Epithelial cell of esophagus (primary cell): ENCODE measurements at regions not wholly inside any gene's neighbourhood (a gene's known extent, or its start where the extent isn't known, plus 50 kb on each side); places are given as distances from the start of the nearest gene placed in this dataset.

Experiments
- DNase-seq: peaks from one replicate; pipeline ENCODE4 v3.0.0; 2010; ENCODE audit warnings: low read depth
- H3K4me3 ChIP-seq: 2 replicates; pipeline ENCODE4 v1.5.1; 2011; ENCODE audit warnings: mild to moderate bottlenecking, low read length, control low read depth
- CTCF ChIP-seq: IDR thresholded peaks from 2 replicates; pipeline ENCODE4 v1.5.1; 2011; ENCODE audit warnings: low read depth, mild to moderate bottlenecking, low read length, control low read depth, inconsistent platforms; ENCODE audit not compliant: insufficient read depth; ENCODE audit errors: missing control alignments

DNA sequence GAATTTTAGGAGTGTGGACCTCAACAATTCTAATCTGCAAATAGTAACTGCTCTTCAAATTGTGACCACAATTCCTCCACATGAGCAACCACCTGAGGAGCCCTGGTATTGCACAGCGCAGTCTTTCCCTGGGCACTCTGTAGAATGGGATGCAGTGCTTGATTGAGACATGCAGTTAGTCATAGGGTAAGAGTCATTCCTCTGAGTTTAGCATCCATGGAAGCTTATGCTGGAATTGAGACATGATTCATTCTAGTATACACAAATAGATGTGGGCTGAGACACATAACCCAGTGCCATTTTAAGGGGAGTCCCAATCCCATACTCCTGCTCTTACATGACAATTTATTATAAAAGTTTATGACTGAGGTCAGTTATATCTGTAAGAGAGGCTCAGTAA lies 582.3 kb upstream of the CNTNAP2 start:
- DNase-seq, result peak; percentile 19
- H3K4me3 ChIP-seq, result no peak overlapping the region
- TF ChIP-seq CTCF, result no peak

DNA sequence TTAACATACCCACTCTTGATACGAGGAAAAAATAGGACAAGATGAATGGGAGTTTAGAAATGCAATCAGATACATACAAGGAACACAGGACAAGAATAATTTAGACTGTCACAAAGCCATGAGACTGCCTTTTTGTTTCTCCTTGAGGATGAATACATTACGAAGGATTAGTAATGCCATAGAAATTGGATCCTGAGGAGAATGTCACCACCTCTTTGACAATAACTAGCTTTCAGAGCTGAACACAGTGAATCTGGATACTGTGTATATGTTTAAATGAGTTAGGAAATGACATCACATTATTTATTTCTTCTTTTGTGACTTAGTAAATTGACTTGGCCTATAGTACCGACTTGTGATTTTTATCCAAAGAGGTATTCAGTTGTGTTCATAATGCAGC lies 596.3 kb upstream of the CNTNAP2 start:
- H3K4me3 ChIP-seq, result no peak overlapping the region
- DNase-seq, result no peak
- TF ChIP-seq CTCF, result no peak

DNA sequence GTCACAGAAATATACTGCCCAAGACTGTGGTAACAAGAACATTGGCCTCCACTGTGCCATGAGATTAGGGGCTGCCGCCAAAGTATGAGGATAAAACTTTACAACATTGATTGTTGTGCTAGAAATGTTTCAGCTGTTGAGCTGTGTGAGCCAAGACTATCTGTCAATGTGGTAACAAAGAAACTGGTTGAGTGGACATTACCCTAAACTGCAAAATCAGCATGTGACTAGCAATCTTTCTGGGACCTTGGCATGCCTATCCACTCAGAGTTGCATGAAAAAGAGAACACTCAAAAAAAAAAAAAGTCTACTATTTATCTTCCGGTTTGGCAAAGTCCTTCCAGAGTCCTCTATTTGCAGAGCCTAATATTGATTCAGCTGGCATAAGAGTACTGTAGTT lies 605.6 kb upstream of the CNTNAP2 start:
- no peak for TF ChIP-seq CTCF
- no peak for DNase-seq

GRCh38 chr7:145497911-145498525 lies 618.6 kb upstream of the CNTNAP2 start:
- H3K4me3 ChIP-seq, result no peak overlapping the region
- no peak for DNase-seq
- TF ChIP-seq CTCF, result no peak

More for the DNA sequence above, 605.6 kb upstream of the CNTNAP2 start:
- no peak overlapping the region for H3K4me3 ChIP-seq

DNA sequence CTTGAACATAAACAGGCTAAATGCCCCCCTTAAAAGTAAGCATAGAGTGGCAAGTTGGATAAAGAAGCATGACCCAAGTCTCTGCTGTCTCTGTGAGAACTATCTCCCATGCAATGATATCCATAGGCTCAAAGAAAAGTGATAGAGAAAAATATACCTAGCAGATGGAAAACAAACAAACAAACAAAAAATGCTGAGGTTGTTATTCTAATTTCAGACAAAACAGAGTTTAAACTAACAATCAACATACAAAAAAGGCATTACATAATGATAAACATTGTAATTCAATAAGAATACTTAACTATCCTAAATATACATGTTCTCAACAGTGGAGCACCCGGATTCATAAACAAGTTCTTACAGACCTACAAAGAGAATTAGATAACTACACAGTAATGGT lies 626.2 kb upstream of the CNTNAP2 start:
- no peak for TF ChIP-seq CTCF
- DNase-seq, result no peak
- no peak overlapping the region for H3K4me3 ChIP-seq

- TF ChIP-seq CTCF, result no peak
- H3K4me3 ChIP-seq, result no peak overlapping the region
- DNase-seq, result no peak
Measured at GRCh38 chr7:145489609-145490008, 627.0 kb upstream of the CNTNAP2 start.

DNA sequence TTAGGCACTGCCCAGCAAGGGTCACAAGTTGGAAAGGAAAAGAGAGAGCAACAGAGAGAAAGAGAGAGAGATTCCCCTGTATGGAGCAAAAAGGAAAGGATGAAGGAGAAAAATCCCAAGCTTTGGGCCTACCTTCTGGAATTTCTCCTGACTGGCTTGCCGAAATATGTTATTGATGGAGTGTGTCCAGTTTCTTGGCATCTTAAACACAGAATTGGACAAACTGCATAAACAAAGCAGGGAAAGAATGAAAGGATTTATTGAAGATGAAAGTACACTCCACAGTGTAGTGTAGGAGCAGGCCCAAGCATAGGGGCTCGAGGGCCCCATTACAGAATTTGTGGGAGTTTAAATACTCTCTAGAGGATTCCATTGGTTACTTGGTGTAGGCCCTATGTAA lies 627.8 kb upstream of the CNTNAP2 start:
- no peak overlapping the region for H3K4me3 ChIP-seq
- no peak for DNase-seq
- no peak for TF ChIP-seq CTCF
